CD14-positive monocyte (primary cell): ENCODE measurements at regions not wholly inside any gene's neighbourhood (a gene's known extent, or its start where the extent isn't known, plus 50 kb on each side); places are given as distances from the start of the nearest gene placed in this dataset.

Experiments
- DNase-seq, 3 donors: peaks; one replicate each; pipeline ENCODE4 v3.0.0-alpha.2; 2011 to 2022
- H2AFZ ChIP-seq: 2 replicates; pipeline ENCODE4 v1.6.0; 2012; ENCODE audit warnings: mild to moderate bottlenecking, low read depth, low read length, inconsistent platforms; ENCODE audit not compliant: insufficient read depth, poor library complexity, severe bottlenecking
- H3K27ac ChIP-seq, 2 donors: 1 replicate in 1 of 2; 2 replicates in 1 of 2; pipeline ENCODE4 v1.5.1; 2012 to 2013; ENCODE audit warnings: low read length in 2 of 2, control low read depth in 1 of 2, inconsistent platforms in 1 of 2, low read depth in 1 of 2, mild to moderate bottlenecking in 1 of 2
- H3K27me3 ChIP-seq, 2 donors: one replicate each; pipeline versions ENCODE4 v1.6.0 to v1.6.1; 2011 to 2013; ENCODE audit warnings: low read length in 2 of 2; ENCODE audit not compliant: control insufficient read depth in 2 of 2, insufficient read depth in 2 of 2
- H3K36me3 ChIP-seq, 2 donors: replicated peaks in 1 of 2; 1 replicate in 1 of 2; 2 replicates in 1 of 2; pipeline versions ENCODE4 v1.5.1 to v1.6.1; 2012 to 2013; ENCODE audit warnings: low read length in 2 of 2, control low read depth in 1 of 2, inconsistent platforms in 1 of 2, mild to moderate bottlenecking in 1 of 2; ENCODE audit not compliant: insufficient read depth in 2 of 2, control insufficient read depth in 1 of 2
- H3K4me1 ChIP-seq, 2 donors: 1 replicate in 1 of 2; 2 replicates in 1 of 2; pipeline versions ENCODE4 v1.5.1 to v1.6.1; 2012 to 2013; ENCODE audit warnings: low read length in 2 of 2, control low read depth in 1 of 2, inconsistent platforms in 1 of 2, mild to moderate bottlenecking in 1 of 2, moderate library complexity in 1 of 2; ENCODE audit not compliant: insufficient read depth in 2 of 2, control insufficient read depth in 1 of 2
- H3K4me2 ChIP-seq: replicated peaks from 2 replicates; pipeline ENCODE3; 2012; ENCODE audit warnings: low read length, moderate library complexity, mild to moderate bottlenecking; ENCODE audit not compliant: poor library complexity, severe bottlenecking; ENCODE audit errors: extremely low read depth
- H3K4me3 ChIP-seq, 3 experiments: fragments of 200-600 bp in 1 of 3; sonication (generic) in 1 of 3; replicated peaks in 1 of 3; 1 replicate in 2 of 3; 2 replicates in 1 of 3; pipeline ENCODE4 v1.5.1; 2011 to 2013; ENCODE audit warnings: low read length in 3 of 3, mild to moderate bottlenecking in 3 of 3, control low read depth in 2 of 3, low read depth in 2 of 3, inconsistent platforms in 1 of 3, moderate library complexity in 1 of 3
- H3K79me2 ChIP-seq: 2 replicates; pipeline ENCODE4 v1.6.0; 2012; ENCODE audit warnings: mild to moderate bottlenecking, control low read depth, inconsistent platforms, low read length, moderate library complexity; ENCODE audit not compliant: insufficient read depth
- H3K9ac ChIP-seq: 2 replicates; pipeline ENCODE4 v1.6.0; 2017; ENCODE audit warnings: low read length, mild to moderate bottlenecking; ENCODE audit not compliant: insufficient read depth, poor library complexity, severe bottlenecking
- H3K9me3 ChIP-seq, 2 donors: replicated peaks in 1 of 2; 1 replicate in 1 of 2; 2 replicates in 1 of 2; pipeline versions ENCODE4 v1.5.1 to v1.6.1; 2012 to 2013; ENCODE audit warnings: low read length in 2 of 2, control low read depth in 1 of 2; ENCODE audit not compliant: control insufficient read depth in 1 of 2, insufficient read depth in 1 of 2
- H4K20me1 ChIP-seq: 2 replicates; pipeline ENCODE4 v1.6.0; 2012; ENCODE audit warnings: mild to moderate bottlenecking, low read length, control low read depth, moderate library complexity; ENCODE audit not compliant: insufficient read depth
- H3K27ac Mint-ChIP-seq, 7 donors: one replicate each; pipeline ENCODE4 v1.8.0; 2020; ENCODE audit warnings: mild to moderate bottlenecking in 7 of 7, mixed read lengths in 7 of 7, moderate library complexity in 6 of 7, inconsistent platforms in 2 of 7
- H3K27me3 Mint-ChIP-seq, 3 donors: one replicate each; pipeline ENCODE4 v1.8.0; 2021 to 2022; ENCODE audit warnings: low read depth in 3 of 3, mild to moderate bottlenecking in 3 of 3, mixed read lengths in 3 of 3, moderate library complexity in 3 of 3, inconsistent platforms in 1 of 3
- H3K36me3 Mint-ChIP-seq, 2 donors: one replicate each; pipeline ENCODE4 v1.8.0; 2020; ENCODE audit warnings: mixed read lengths in 2 of 2, inconsistent platforms in 1 of 2, mild to moderate bottlenecking in 1 of 2
- H3K4me1 Mint-ChIP-seq: one replicate; pipeline ENCODE4 v1.8.0; 2020; ENCODE audit warnings: mild to moderate bottlenecking, mixed read lengths
- H3K4me3 Mint-ChIP-seq, 2 donors: one replicate each; pipeline ENCODE4 v1.8.0; 2020; ENCODE audit warnings: mild to moderate bottlenecking in 2 of 2, mixed read lengths in 2 of 2, moderate library complexity in 1 of 2
- H3K9me3 Mint-ChIP-seq, 7 donors: one replicate each; pipeline ENCODE4 v1.8.0; 2020 to 2022; ENCODE audit warnings: mixed read lengths in 7 of 7, mild to moderate bottlenecking in 6 of 7, moderate library complexity in 6 of 7, inconsistent platforms in 2 of 7
- CTCF ChIP-seq: fragments of 200-600 bp; IDR thresholded peaks from one replicate; pipeline ENCODE4 v1.8.0; 2022; ENCODE audit warnings: antibody characterized with exemption, mild to moderate bottlenecking
- WGBS: methylation state at CpG from one replicate; pipeline ENCODE4 v1.1.5; 2013; ENCODE audit warnings: missing lambda C conversion rate; ENCODE audit not compliant: insufficient coverage; 5-methylcytosine and 5-hydroxymethylcytosine counted together
- intact Hi-C, 2 donors: fragments of 100-400 bp; cut with micrococcal nuclease; formaldehyde crosslinking; loops; one replicate each; pipeline versions ENCODE4 v1.15.0 to v1.15.1; 2023

- Histone ChIP-seq H4K20me1 (no peaks in the 10 kb centered on the region), H2AFZ (no peak overlapping the region), H3K9me3 (peaks cover 0 to 7% of the 10 kb centered on the region in 2 donors), H3K4me1 (no peaks in the 10 kb centered on the region), H3K4me2 (no peak overlapping the region), H3K27me3 (no peaks in the 10 kb centered on the region), H3K27ac (no peak overlapping the region), H3K4me3 (no peak overlapping the region), H3K9ac (no peak overlapping the region), H3K79me2 (no peaks in the 10 kb centered on the region), H3K36me3 (no peaks in the 10 kb centered on the region)
- no peak for DNase-seq
- whole genome bisulfite sequencing = 95% methylated on average over 2 of the region's 2 CpGs
- Mint-ChIP-seq H3K36me3 (no peaks in the 10 kb centered on the region), H3K4me1 (no peaks in the 10 kb centered on the region), H3K27me3 (peaks cover 0 to 1% (median 1%) of the 10 kb centered on the region in 3 donors), H3K9me3 (peaks cover 0 to 9% (median 8%) of the 10 kb centered on the region in 7 donors), H3K27ac (no peak overlapping the region), H3K4me3 (no peak overlapping the region)
- intact Hi-C loops = no loop called here
- no peak for TF ChIP-seq CTCF
Measured at GRCh38 chr13:105485081-105485480, 1050.4 kb downstream of the EFNB2 start.

GRCh38 chr13:105474983-105475610 is 1060.4 kb downstream of the EFNB2 start:
- no peak for DNase-seq
- Histone ChIP-seq H3K36me3 (no peaks in the 10 kb centered on the region), H3K4me3 (no peak overlapping the region), H3K4me1 (no peaks in the 10 kb centered on the region), H3K9ac (no peak overlapping the region), H3K27ac (no peak overlapping the region), H3K27me3 (no peaks in the 10 kb centered on the region), H3K9me3 (no peaks in the 10 kb centered on the region), H4K20me1 (no peaks in the 10 kb centered on the region), H3K4me2 (no peak overlapping the region), H2AFZ (no peak overlapping the region), H3K79me2 (no peaks in the 10 kb centered on the region)
- no peak for TF ChIP-seq CTCF
- Mint-ChIP-seq H3K4me1 (no peaks in the 10 kb centered on the region), H3K27ac (no peak overlapping the region), H3K4me3 (no peak overlapping the region), H3K27me3 (no peaks in the 10 kb centered on the region), H3K36me3 (no peaks in the 10 kb centered on the region), H3K9me3 (peaks cover 0 to 4% (median 2%) of the 10 kb centered on the region in 7 donors)
- intact Hi-C loops = no loop called here
- WGBS = 17% methylated on average over 1 of the region's 2 CpGs
